ENCODE measurements at regions not wholly inside any gene's neighbourhood (a gene's known extent, or its start where the extent isn't known, plus 50 kb on each side); places are given as distances from the start of the nearest gene placed in this dataset.

GRCh38 chr5:6872441-6873160 is 159.4 kb downstream of the TENT4A start:
- no peak for DNase-seq

- DNase-seq, result no peak
These were observed 160.1 kb downstream of the TENT4A start for GRCh38 chr5:6873359-6873758.

GRCh38 chr5:6875376-6875775 is 162.1 kb downstream of the TENT4A start:
- no peak for DNase-seq

- DNase-seq, result no peak
These were observed 165.0 kb downstream of the TENT4A start for GRCh38 chr5:6877986-6878828.

- no peak for DNase-seq
These were observed 172.3 kb downstream of the TENT4A start for GRCh38 chr5:6885581-6885980.

GRCh38 chr5:6886866-6887265 is 173.6 kb downstream of the TENT4A start:
- no peak for DNase-seq

- DNase-seq, result no peak
These were observed 175.8 kb downstream of the TENT4A start for GRCh38 chr5:6889030-6889429.

- no peak for DNase-seq
These were observed 186.0 kb downstream of the TENT4A start for GRCh38 chr5:6899221-6899620.

GRCh38 chr5:6900247-6901227 is 187.3 kb downstream of the TENT4A start:
- no peak for DNase-seq

- DNase-seq, result no peak
These were observed 188.9 kb downstream of the TENT4A start for GRCh38 chr5:6902094-6902493.

- DNase-seq, result no peak
These were observed 189.4 kb downstream of the TENT4A start for GRCh38 chr5:6902597-6902996.

GRCh38 chr5:6903934-6904333 is 190.7 kb downstream of the TENT4A start:
- no peak for DNase-seq

- no peak for DNase-seq
These were observed 191.6 kb downstream of the TENT4A start for GRCh38 chr5:6904860-6905259.

GRCh38 chr5:6905423-6905822 is 192.2 kb downstream of the TENT4A start:
- DNase-seq, result no peak

- no peak for DNase-seq
These were observed 192.7 kb downstream of the TENT4A start for GRCh38 chr5:6905883-6906282.

- DNase-seq, result no peak
These were observed 194.2 kb downstream of the TENT4A start for GRCh38 chr5:6907320-6907918.

- DNase-seq, result no peak
These were observed 196.7 kb downstream of the TENT4A start for GRCh38 chr5:6909901-6910300.

GRCh38 chr5:6910950-6911349 is 197.7 kb downstream of the TENT4A start:
- no peak for DNase-seq

GRCh38 chr5:6914347-6914746 is 201.1 kb downstream of the TENT4A start:
- no peak for DNase-seq

GRCh38 chr5:6915574-6915973 is 202.3 kb downstream of the TENT4A start:
- no peak for DNase-seq

GRCh38 chr5:6918255-6918654 is 205.0 kb downstream of the TENT4A start:
- no peak for DNase-seq

- DNase-seq, result no peak
These were observed 207.5 kb downstream of the TENT4A start for GRCh38 chr5:6920628-6921256.

All from KG1 (cell line).